VCaP (cell line): ENCODE measurements at regions not wholly inside any gene's neighbourhood (a gene's known extent, or its start where the extent isn't known, plus 50 kb on each side); places are given as distances from the start of the nearest gene placed in this dataset.
A peak's percentile ranks its signal among the peaks of the same experiment; 100 is the strongest.

Experiments used
- H3K27ac ChIP-seq: fragments of 450-650 bp; 2 replicates; pipeline ENCODE4 v1.5.1; 2017
- TF ChIP-seq, protein P1 (sequence below): fragments of 450-650 bp; conservative IDR thresholded peaks from 2 replicates; pipeline ENCODE4 v1.5.1; 2017; ENCODE audit warnings: mild to moderate bottlenecking, moderate library complexity

- H3K27ac ChIP-seq, result peak overlapping the region; percentile 28; the same call in 1 of the 2 replicates
- TF ChIP-seq, protein P1, sequence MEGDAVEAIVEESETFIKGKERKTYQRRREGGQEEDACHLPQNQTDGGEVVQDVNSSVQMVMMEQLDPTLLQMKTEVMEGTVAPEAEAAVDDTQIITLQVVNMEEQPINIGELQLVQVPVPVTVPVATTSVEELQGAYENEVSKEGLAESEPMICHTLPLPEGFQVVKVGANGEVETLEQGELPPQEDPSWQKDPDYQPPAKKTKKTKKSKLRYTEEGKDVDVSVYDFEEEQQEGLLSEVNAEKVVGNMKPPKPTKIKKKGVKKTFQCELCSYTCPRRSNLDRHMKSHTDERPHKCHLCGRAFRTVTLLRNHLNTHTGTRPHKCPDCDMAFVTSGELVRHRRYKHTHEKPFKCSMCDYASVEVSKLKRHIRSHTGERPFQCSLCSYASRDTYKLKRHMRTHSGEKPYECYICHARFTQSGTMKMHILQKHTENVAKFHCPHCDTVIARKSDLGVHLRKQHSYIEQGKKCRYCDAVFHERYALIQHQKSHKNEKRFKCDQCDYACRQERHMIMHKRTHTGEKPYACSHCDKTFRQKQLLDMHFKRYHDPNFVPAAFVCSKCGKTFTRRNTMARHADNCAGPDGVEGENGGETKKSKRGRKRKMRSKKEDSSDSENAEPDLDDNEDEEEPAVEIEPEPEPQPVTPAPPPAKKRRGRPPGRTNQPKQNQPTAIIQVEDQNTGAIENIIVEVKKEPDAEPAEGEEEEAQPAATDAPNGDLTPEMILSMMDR, result no peak
Observed at GRCh38 chr14:86892152-86892956, 1100.6 kb downstream of the GALC start.

GRCh38 chr14:86885280-86885679 lies 1107.7 kb downstream of the GALC start:
- H3K27ac ChIP-seq, result no peak overlapping the region
- TF ChIP-seq, protein P1, result no peak

DNA sequence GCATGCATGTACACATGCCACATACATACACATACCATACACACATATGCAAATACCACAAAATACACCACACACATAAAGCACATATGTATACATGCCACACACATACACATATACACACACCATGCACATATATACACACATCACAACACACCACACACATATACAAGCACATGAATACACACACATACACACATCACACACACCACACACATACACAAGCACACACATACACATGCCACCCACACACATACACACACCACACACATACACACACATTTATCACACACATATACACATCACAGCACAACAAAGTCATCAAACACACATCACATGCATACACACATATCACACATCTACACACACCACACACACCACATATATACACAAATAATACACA lies 1108.5 kb downstream of the GALC start:
- TF ChIP-seq, protein P1, result no peak

DNA sequence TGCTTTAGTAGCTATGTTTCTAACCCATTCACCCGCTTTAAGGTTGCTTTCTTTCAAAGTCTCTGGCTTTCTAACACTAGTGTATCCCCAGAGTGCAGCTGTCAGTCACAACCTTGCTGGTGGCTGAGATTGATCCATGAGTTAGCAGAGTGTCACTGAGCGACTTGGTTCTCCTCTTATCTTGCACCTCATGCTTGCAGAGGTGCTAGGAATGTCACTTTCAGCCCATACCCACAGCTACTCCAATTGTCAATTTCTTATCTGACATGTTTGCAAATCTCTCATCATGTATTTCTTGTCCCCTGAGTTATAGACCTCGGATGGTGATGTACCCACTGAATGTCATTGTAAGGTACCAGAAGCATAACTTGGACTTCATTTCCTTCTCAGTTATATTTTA lies 1110.2 kb downstream of the GALC start:
- TF ChIP-seq, protein P1, result no peak
- no peak overlapping the region for H3K27ac ChIP-seq

More for the DNA sequence above, 1108.5 kb downstream of the GALC start:
- H3K27ac ChIP-seq, result no peak overlapping the region

- H3K27ac ChIP-seq, result no peak overlapping the region
- TF ChIP-seq, protein P1, result no peak
Observed at GRCh38 chr14:86865934-86866333, 1127.0 kb downstream of the GALC start.

GRCh38 chr14:86858591-86858990 lies 1134.4 kb downstream of the GALC start:
- H3K27ac ChIP-seq, result no peak overlapping the region
- TF ChIP-seq, protein P1, result no peak

GRCh38 chr14:86858031-86858430 lies 1135.0 kb downstream of the GALC start:
- TF ChIP-seq, protein P1, result no peak
- H3K27ac ChIP-seq, result no peak overlapping the region
